Ishikawa (cell line): ENCODE measurements at regions not wholly inside any gene's neighbourhood (a gene's known extent, or its start where the extent isn't known, plus 50 kb on each side); places are given as distances from the start of the nearest gene placed in this dataset.
A peak's percentile ranks its signal among the peaks of the same experiment; 100 is the strongest.

ENCODE experiments used
- CEBPB ChIP-seq: IDR thresholded peaks from 2 replicates; pipeline ENCODE4 v1.6.1; 2012
- CREB1 ChIP-seq: IDR thresholded peaks from 2 replicates; pipeline ENCODE4 v1.6.1; 2012; ENCODE audit warnings: low read depth
- EGR1 ChIP-seq: IDR thresholded peaks from 2 replicates; pipeline ENCODE4 v1.6.1; 2012
- EP300 ChIP-seq: IDR thresholded peaks from 2 replicates; pipeline ENCODE4 v1.6.1; 2012; ENCODE audit warnings: borderline replicate concordance
- FOXM1 ChIP-seq: IDR thresholded peaks from 2 replicates; pipeline ENCODE4 v1.6.1; 2012; ENCODE audit warnings: low read depth, borderline replicate concordance
- MAX ChIP-seq: IDR thresholded peaks from 2 replicates; pipeline ENCODE4 v1.6.1; 2012
- NFIC ChIP-seq: IDR thresholded peaks from 2 replicates; pipeline ENCODE4 v1.6.1; 2012
- RAD21 ChIP-seq: IDR thresholded peaks from 2 replicates; pipeline ENCODE4 v1.6.1; 2012; ENCODE audit warnings: low read depth
- REST ChIP-seq: IDR thresholded peaks from 2 replicates; pipeline ENCODE4 v1.6.1; 2012; ENCODE audit warnings: low read depth, mild to moderate bottlenecking
- TAF1 ChIP-seq: IDR thresholded peaks from 2 replicates; pipeline ENCODE4 v1.6.1; 2012; ENCODE audit warnings: low read depth, mild to moderate bottlenecking
- TCF12 ChIP-seq: IDR thresholded peaks from 2 replicates; pipeline ENCODE4 v1.6.1; 2012; ENCODE audit warnings: low read depth
- TEAD4 ChIP-seq: IDR thresholded peaks from 2 replicates; pipeline ENCODE4 v1.6.1; 2012
- USF1 ChIP-seq: IDR thresholded peaks from 2 replicates; pipeline ENCODE4 v1.6.1; 2012
- YY1 ChIP-seq: IDR thresholded peaks from 2 replicates; pipeline ENCODE4 v1.6.1; 2012; ENCODE audit warnings: low read depth
- ZBTB7A ChIP-seq: IDR thresholded peaks from 2 replicates; pipeline ENCODE4 v1.6.1; 2012; ENCODE audit warnings: low read depth

- no peak for TF ChIP-seq ZBTB7A
- TF ChIP-seq CEBPB, result no peak
- TF ChIP-seq REST, result no peak
- no peak for TF ChIP-seq EP300
- no peak for TF ChIP-seq EGR1
- no peak for TF ChIP-seq CREB1
- TF ChIP-seq NFIC, result no peak
- TF ChIP-seq RAD21, result no peak
- TF ChIP-seq TAF1, result no peak
- no peak for TF ChIP-seq YY1
Measured at GRCh38 chr13:90438576-90438975, 908.9 kb upstream of the MIR17HG start.

- TF ChIP-seq EP300, result no peak
- TF ChIP-seq RAD21, result no peak
- no peak for TF ChIP-seq TCF12
- no peak for TF ChIP-seq USF1
- TF ChIP-seq YY1, result no peak
- TF ChIP-seq FOXM1, result no peak
- TF ChIP-seq NFIC, result no peak
- no peak for TF ChIP-seq TEAD4
- no peak for TF ChIP-seq REST
- no peak for TF ChIP-seq EGR1
- TF ChIP-seq CREB1, result no peak
- no peak for TF ChIP-seq MAX
- TF ChIP-seq CEBPB, result no peak
- TF ChIP-seq ZBTB7A, result no peak
- no peak for TF ChIP-seq TAF1
Measured at GRCh38 chr13:90443268-90443667, 904.2 kb upstream of the MIR17HG start.

GRCh38 chr13:90444232-90444631, 903.3 kb upstream of the MIR17HG start:
- no peak for TF ChIP-seq CEBPB
- TF ChIP-seq ZBTB7A, result no peak
- no peak for TF ChIP-seq FOXM1
- TF ChIP-seq REST, result no peak
- no peak for TF ChIP-seq TEAD4
- no peak for TF ChIP-seq USF1
- no peak for TF ChIP-seq TAF1
- TF ChIP-seq YY1, result no peak
- no peak for TF ChIP-seq CREB1
- TF ChIP-seq NFIC, result no peak
- TF ChIP-seq EP300, result no peak
- no peak for TF ChIP-seq TCF12

GRCh38 chr13:90445179-90445578, 902.3 kb upstream of the MIR17HG start:
- TF ChIP-seq YY1 (no peak), EP300 (peak; percentile 96), FOXM1 (peak; percentile 91), TEAD4 (peak; percentile 100), MAX (peak; percentile 60; the same call in 1 of the 2 replicates), CEBPB (peak; percentile 57), EGR1 (no peak), RAD21 (peak; percentile 40; the same call in 1 of the 2 replicates), USF1 (peak; percentile 12; the same call in 1 of the 2 replicates), TAF1 (no peak), TCF12 (peak; percentile 94), NFIC (peak; percentile 97)
